ENCODE measurements at regions not wholly inside any gene's neighbourhood (a gene's known extent, or its start where the extent isn't known, plus 50 kb on each side); places are given as distances from the start of the nearest gene placed in this dataset.

- no peaks in the 10 kb centered on the region for H3K9me3 ChIP-seq (ENCODE audit: severe bottlenecking)
- H3K36me3 ChIP-seq = no peaks in the 10 kb centered on the region
- no peaks in the 10 kb centered on the region for H3K27me3 ChIP-seq (ENCODE audit: insufficient read depth, low read depth, severe bottlenecking)
- no peak overlapping the region for H3K4me3 ChIP-seq (ENCODE audit: low read depth, low read length)
- H3K27ac ChIP-seq = no peak overlapping the region
- DNase-seq = no peak
- TF ChIP-seq CTCF (IDR thresholded peaks at IDR 0.05; ENCODE audit: low read depth, low read length) = no peak
Observed at GRCh38 chr2:13466076-13466475, 749.3 kb downstream of the TRIB2 start.

- H3K36me3 ChIP-seq = no peaks in the 10 kb centered on the region
- H3K9me3 ChIP-seq (ENCODE audit: severe bottlenecking) = no peaks in the 10 kb centered on the region
- no peaks in the 10 kb centered on the region for H3K27me3 ChIP-seq (ENCODE audit: insufficient read depth, low read depth, severe bottlenecking)
- no peak for TF ChIP-seq CTCF (IDR thresholded peaks at IDR 0.05; ENCODE audit: low read depth, low read length)
- no peak overlapping the region for H3K27ac ChIP-seq
- H3K4me3 ChIP-seq (ENCODE audit: low read depth, low read length) = no peak overlapping the region
- no peak for DNase-seq
Observed at GRCh38 chr2:13474538-13474937, 757.8 kb downstream of the TRIB2 start.

DNA sequence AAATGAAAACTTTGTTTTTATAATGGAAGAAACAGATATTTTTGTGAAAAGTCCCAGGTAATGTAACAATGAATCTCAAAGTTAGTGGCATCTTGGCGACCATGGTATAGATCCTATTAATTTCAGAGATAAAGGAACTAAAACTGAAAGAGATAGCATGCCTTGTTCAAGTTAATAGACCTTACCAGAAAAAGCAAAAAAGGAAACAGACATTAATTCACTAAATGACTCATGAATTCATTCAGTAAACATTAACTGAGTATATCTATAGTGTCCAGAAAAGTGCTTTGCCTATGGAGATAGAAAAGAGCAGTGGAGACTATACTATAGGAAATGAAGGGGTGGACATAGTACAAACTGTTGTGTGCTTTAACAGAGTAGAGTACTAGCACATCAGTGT lies 763.3 kb downstream of the TRIB2 start:
- Histone ChIP-seq H3K9me3 (ENCODE audit: severe bottlenecking) (no peaks in the 10 kb centered on the region), H3K36me3 (no peaks in the 10 kb centered on the region), H3K4me3 (ENCODE audit: low read depth, low read length) (no peak overlapping the region), H3K27me3 (ENCODE audit: insufficient read depth, low read depth, severe bottlenecking) (no peaks in the 10 kb centered on the region), H3K27ac (no peak overlapping the region)
- no peak for DNase-seq
- TF ChIP-seq CTCF (IDR thresholded peaks at IDR 0.05; ENCODE audit: low read depth, low read length) = no peak

GRCh38 chr2:13481201-13481600 lies 764.5 kb downstream of the TRIB2 start:
- H3K27me3 ChIP-seq (ENCODE audit: insufficient read depth, low read depth, severe bottlenecking) = no peaks in the 10 kb centered on the region
- H3K36me3 ChIP-seq = no peaks in the 10 kb centered on the region
- no peak overlapping the region for H3K27ac ChIP-seq
- no peak for DNase-seq
- no peaks in the 10 kb centered on the region for H3K9me3 ChIP-seq (ENCODE audit: severe bottlenecking)
- TF ChIP-seq CTCF (IDR thresholded peaks at IDR 0.05; ENCODE audit: low read depth, low read length) = no peak
- H3K4me3 ChIP-seq (ENCODE audit: low read depth, low read length) = no peak overlapping the region

GRCh38 chr2:13485256-13485655 lies 768.5 kb downstream of the TRIB2 start:
- no peak for DNase-seq
- Histone ChIP-seq H3K4me3 (ENCODE audit: low read depth, low read length) (no peak overlapping the region), H3K27ac (no peak overlapping the region), H3K9me3 (ENCODE audit: severe bottlenecking) (no peaks in the 10 kb centered on the region), H3K27me3 (ENCODE audit: insufficient read depth, low read depth, severe bottlenecking) (no peaks in the 10 kb centered on the region), H3K36me3 (no peaks in the 10 kb centered on the region)
- no peak for TF ChIP-seq CTCF (IDR thresholded peaks at IDR 0.05; ENCODE audit: low read depth, low read length)

DNA sequence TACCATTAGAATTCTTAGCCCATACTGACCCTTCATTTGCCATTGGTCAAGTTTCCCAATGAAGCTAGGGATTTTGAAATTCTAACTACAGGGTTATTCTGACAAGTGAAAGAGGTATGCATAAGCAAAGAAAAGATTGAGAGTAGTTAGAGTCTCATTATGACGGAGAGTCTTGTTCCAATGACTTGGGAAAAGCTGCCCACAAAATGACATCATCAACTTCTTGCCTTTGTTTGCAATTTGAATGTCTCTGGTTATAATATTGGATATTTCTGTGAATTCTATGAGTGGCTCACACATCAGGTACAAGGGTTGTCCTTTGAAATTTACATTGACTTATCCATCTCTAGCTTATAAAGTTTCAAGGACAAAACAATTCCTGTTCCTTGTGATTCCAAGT lies 772.2 kb downstream of the TRIB2 start:
- TF ChIP-seq CTCF (IDR thresholded peaks at IDR 0.05; ENCODE audit: low read depth, low read length) = no peak

More for the DNA sequence above, 772.2 kb downstream of the TRIB2 start:
- Histone ChIP-seq H3K9me3 (ENCODE audit: severe bottlenecking) (no peaks in the 10 kb centered on the region), H3K36me3 (no peaks in the 10 kb centered on the region), H3K27ac (no peak overlapping the region), H3K4me3 (ENCODE audit: low read depth, low read length) (no peak overlapping the region), H3K27me3 (ENCODE audit: insufficient read depth, low read depth, severe bottlenecking) (no peaks in the 10 kb centered on the region)
- no peak for DNase-seq
